ENCODE measurements at regions not wholly inside any gene's neighbourhood (a gene's known extent, or its start where the extent isn't known, plus 50 kb on each side); places are given as distances from the start of the nearest gene placed in this dataset.

DNA sequence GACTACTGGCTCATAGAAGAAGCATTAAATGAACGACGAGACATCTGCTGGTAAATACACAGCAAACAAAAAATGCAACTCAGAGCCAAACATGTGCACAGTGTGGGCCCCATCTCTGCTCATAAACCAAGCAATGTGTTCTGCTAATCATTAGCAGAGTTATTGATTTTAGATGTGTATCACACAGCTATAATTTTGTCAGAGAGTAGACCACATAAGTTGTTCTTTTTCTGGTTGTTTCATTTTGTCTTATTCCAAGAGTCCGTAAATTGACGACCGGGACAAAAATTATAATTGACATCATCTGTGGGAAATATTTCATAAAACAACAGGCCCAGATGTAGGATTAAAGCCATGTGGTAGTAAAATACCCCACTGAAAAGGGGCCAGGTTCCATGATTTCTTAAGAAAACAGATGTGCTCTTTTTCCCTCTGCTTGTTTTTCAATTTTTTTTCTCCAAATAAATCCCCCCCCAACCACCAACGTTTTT lies 423.6 kb downstream of the HAO1 start:
- TF ChIP-seq CTCF (conservative IDR thresholded peaks at IDR 0.05; ENCODE audit: low read depth, low read length) = no peak
- DNase-seq (ENCODE audit: low read depth) = no peak
- H3K4me3 ChIP-seq (ENCODE audit: low read length) = no peak overlapping the region

DNA sequence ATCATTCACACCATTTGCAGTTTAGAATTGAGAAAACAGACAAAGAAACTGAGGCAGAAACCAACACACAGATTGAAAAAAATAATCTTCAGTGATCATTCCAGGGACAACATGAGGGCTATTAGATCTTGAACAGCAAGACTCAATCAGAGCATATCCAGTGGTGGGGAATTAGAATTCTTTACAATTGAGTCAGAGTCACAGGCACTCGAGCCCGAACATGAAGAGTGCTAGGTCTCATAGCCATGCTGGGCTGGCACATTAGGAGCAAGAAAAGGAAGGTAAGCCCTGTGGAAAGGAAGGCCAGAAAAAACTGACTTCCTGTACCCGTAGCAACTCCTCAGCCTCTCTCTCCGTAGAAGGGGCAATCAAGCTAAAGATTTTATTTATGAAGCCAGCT lies 419.9 kb downstream of the HAO1 start:
- no peak overlapping the region for H3K4me3 ChIP-seq (ENCODE audit: low read length)
- no peak for DNase-seq (ENCODE audit: low read depth)
- TF ChIP-seq CTCF (conservative IDR thresholded peaks at IDR 0.05; ENCODE audit: low read depth, low read length) = no peak

GRCh38 chr20:7523288-7523687 lies 417.0 kb downstream of the HAO1 start:
- DNase-seq (ENCODE audit: low read depth) = no peak
- TF ChIP-seq CTCF (conservative IDR thresholded peaks at IDR 0.05; ENCODE audit: low read depth, low read length) = no peak
- H3K4me3 ChIP-seq (ENCODE audit: low read length) = no peak overlapping the region

GRCh38 chr20:7540018-7540417 lies 400.2 kb downstream of the HAO1 start:
- DNase-seq (ENCODE audit: low read depth) = no peak
- no peak for TF ChIP-seq CTCF (conservative IDR thresholded peaks at IDR 0.05; ENCODE audit: low read depth, low read length)
- H3K4me3 ChIP-seq (ENCODE audit: low read length) = no peak overlapping the region

GRCh38 chr20:7540923-7541322 lies 399.3 kb downstream of the HAO1 start:
- H3K4me3 ChIP-seq (ENCODE audit: low read length) = no peak overlapping the region
- DNase-seq (ENCODE audit: low read depth) = no peak
- TF ChIP-seq CTCF (conservative IDR thresholded peaks at IDR 0.05; ENCODE audit: low read depth, low read length) = no peak

- DNase-seq (ENCODE audit: low read depth) = no peak
- H3K4me3 ChIP-seq (ENCODE audit: low read length) = no peak overlapping the region
- TF ChIP-seq CTCF (conservative IDR thresholded peaks at IDR 0.05; ENCODE audit: low read depth, low read length) = no peak
These were observed 369.2 kb downstream of the HAO1 start for GRCh38 chr20:7571101-7571500.

DNA sequence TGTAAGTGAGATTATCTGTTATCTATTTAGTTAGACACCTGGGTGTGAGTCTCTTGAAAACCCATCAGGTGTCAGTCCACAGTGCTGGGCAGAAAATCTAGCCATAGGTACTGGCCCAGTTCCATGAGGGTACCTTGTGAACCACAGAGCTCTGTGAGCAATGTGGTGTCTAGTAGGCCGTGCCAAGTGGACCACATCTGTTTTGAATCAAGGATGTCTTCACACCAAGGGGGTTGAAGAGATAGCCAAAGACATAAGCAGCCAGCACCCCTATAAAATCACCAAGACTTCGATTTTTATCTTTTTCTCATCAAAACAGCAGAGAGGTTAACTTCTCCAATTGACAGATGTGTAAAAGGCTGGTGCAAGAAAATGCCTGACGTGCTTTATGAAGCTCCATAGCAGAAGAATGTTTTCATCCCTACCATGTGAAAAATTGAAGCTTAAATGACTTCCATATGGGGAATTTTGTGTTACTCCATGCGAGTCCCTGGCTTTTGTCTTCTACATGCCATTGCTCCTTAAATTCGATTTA lies 368.7 kb downstream of the HAO1 start:
- DNase-seq (ENCODE audit: low read depth) = no peak

More for the DNA sequence above, 368.7 kb downstream of the HAO1 start:
- H3K4me3 ChIP-seq (ENCODE audit: low read length) = no peak overlapping the region
- no peak for TF ChIP-seq CTCF (conservative IDR thresholded peaks at IDR 0.05; ENCODE audit: low read depth, low read length)

All from retinal pigment epithelial cell (primary cell).